ENCODE measurements at regions not wholly inside any gene's neighbourhood (a gene's known extent, or its start where the extent isn't known, plus 50 kb on each side); places are given as distances from the start of the nearest gene placed in this dataset.

GRCh38 chr9:86802900-86803673 is 144.2 kb downstream of the GAS1 start:
- no peak for TF ChIP-seq CTCF (IDR thresholded peaks at IDR 0.05; ENCODE audit: low read depth, low read length, poor library complexity, severe bottlenecking)
- TF ChIP-seq EZH2phosphoT487 (IDR thresholded peaks at IDR 0.05; ENCODE audit: borderline replicate concordance, low read length), result no peak

All from DOHH2 (cell line).